Fibroblast of lung (primary cell): ENCODE measurements at regions not wholly inside any gene's neighbourhood (a gene's known extent, or its start where the extent isn't known, plus 50 kb on each side); places are given as distances from the start of the nearest gene placed in this dataset.

Experiments used
- CTCF ChIP-seq, 2 donors: IDR thresholded peaks in 1 of 2; conservative IDR thresholded peaks in 1 of 2; 1 replicate in 1 of 2; 2 replicates in 1 of 2; pipeline ENCODE4 v1.5.1; 2011 to 2012; ENCODE audit warnings: low read length in 2 of 2, control low read depth in 1 of 2, inconsistent platforms in 1 of 2, low read depth in 1 of 2, mild to moderate bottlenecking in 1 of 2
- EZH2 ChIP-seq: IDR thresholded peaks from 2 replicates; pipeline ENCODE4 v1.5.1; 2012; ENCODE audit warnings: low read length, control low read depth, mild to moderate bottlenecking; ENCODE audit errors: missing control alignments

GRCh38 chr12:127079636-127080035 lies 1187.3 kb upstream of the TMEM132C start:
- no peak for TF ChIP-seq EZH2
- TF ChIP-seq CTCF (conservative IDR thresholded peaks at IDR 0.05 in 1 of 2, IDR thresholded peaks at IDR 0.05 in 1 of 2; ENCODE audit: low read depth in 1 of 2, low read length in 2 of 2) = no peak
